ENCODE measurements at regions not wholly inside any gene's neighbourhood (a gene's known extent, or its start where the extent isn't known, plus 50 kb on each side); places are given as distances from the start of the nearest gene placed in this dataset.
A peak's percentile ranks its signal among the peaks of the same experiment; 100 is the strongest.

DNA sequence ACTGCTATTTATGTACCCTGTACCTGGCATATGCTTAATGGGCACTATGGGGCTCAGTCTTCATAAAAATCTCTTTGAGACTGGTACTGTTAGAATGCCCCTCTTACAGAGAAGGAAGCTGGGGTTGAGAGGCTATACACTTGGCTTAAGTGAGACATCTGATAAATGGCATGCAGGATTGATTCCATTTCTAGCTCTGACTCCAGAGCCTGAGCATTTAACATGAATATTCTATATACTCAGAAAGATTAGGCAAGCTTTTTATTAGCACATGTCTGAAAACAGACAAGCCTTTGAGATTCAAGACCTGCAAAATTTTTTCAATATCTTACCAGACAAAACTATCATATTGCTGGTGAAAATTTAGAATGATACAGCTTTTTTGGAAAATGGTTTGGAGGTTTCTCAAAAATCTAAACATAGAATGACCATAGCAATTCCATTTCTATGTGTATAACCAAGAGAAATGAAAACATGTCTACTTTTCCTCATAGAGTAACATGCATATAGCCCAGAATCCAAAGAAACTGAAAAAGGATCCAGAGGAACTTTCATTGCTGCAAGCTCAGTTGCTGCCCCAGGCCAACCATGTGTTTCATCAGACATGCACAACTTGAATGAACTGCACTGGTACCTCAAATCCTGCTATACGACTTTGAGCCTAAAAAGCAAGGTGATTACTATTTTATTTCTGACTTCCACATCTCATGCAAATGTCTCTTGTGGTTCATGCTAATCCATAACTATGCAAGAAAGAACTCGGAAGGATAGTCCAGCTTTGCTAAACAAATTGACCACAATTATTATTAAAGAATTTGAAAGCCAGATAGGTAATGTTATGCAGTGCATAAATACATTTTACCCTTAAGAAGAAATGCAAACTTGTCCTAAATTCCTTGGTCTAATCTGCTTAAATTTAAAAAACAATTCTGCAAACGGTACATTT, 389.0 kb upstream of the GRIA1 start:
- no peak for DNase-seq (ENCODE audit: low spot score)

DNA sequence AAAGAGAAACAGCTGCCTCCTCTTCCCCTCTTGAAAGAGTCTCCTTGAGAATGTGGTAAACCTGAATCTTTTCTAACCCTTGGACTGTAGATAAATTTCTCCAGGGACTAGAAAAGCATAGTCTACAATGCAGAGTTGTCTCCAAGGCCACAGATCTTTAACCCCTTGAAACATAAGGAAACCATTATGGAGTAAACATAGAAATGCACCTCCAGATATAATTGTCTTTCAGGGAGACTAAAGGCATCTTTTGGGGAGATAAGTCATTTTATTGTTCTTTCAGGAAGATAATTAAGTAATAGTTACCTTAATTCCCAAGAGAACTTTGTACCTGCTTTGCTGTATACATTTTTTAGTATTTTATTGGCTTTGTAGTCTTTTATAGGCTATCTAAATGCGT, 373.6 kb upstream of the GRIA1 start:
- no peak for DNase-seq (ENCODE audit: low spot score)

DNA sequence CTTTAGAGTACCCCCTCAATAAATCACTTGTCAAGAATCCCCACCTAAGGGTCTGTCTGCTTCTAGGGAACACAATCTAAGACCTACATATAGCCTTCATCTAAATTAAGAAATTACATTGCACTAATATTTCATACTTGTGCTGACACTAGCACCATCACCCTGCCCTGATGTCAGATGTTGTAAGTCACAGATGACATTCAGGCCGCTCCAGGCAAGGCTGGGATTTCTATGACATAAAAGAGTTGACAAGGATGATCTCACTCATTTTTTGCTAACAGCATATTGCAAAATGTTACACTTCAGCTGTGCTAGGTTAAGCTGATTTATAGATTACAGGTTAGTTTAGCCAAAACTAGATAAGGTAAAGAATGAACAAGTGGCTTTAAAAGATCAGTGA, 372.5 kb upstream of the GRIA1 start:
- no peak for DNase-seq (ENCODE audit: low spot score)

DNA sequence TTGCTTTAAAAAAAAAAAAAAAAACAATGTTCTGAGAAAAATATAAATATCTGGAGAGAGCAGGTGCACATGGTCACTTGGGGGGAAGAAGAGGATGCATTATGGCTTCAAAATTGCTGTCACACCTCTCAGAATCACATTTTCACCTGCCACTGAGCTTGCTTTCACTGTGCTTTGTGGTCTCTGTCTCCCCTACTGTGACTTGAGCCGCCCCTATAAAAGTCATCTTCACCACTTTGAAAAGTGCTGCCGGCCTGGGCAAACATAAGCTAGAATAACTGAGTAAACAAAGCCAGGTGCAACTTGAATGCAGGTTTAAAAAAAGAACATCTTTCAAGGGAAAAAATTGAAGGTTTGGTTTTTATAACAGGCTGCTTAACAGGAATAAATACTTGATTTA, 368.1 kb upstream of the GRIA1 start:
- no peak for DNase-seq (ENCODE audit: low spot score)

DNA sequence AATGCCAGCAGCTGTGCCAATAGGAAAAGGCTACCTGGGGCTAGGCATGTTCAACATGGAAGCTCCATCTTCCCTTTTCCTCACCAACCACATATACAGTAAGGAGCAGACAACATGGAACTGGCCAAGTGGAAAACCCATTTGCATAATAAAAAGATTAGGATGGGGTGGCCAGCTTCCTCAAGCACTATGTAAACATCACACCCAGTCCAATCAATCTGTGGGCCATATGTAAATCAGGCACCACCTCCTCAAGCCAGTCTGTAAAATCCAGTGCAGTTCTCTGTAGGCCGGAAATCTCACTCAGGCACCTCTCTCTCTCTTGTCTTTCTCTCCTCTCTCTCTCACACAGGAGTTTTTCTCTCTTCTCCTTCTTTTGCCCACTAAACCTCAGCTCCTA, 360.2 kb upstream of the GRIA1 start:
- DNase-seq (ENCODE audit: low spot score), result no peak

DNA sequence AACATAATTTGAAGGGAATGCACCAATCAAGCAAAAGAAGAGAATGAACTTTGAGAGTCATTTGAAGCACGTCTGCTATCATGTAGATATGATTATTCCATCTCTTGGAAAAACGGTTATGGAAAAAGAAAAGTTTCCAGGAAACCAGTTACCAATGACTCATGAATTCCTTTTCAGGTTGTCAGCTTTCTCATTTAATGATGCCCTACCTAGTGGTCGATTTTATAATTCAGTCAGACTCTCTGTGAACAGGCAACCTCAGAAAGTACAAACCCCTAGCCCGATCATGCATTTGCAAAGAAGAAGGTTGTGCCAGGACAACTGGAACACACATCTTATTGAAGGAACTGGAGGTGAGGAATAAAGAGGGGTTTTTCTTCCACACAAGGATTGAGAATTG, 355.1 kb upstream of the GRIA1 start:
- DNase-seq (ENCODE audit: low spot score), result peak; percentile 59

DNA sequence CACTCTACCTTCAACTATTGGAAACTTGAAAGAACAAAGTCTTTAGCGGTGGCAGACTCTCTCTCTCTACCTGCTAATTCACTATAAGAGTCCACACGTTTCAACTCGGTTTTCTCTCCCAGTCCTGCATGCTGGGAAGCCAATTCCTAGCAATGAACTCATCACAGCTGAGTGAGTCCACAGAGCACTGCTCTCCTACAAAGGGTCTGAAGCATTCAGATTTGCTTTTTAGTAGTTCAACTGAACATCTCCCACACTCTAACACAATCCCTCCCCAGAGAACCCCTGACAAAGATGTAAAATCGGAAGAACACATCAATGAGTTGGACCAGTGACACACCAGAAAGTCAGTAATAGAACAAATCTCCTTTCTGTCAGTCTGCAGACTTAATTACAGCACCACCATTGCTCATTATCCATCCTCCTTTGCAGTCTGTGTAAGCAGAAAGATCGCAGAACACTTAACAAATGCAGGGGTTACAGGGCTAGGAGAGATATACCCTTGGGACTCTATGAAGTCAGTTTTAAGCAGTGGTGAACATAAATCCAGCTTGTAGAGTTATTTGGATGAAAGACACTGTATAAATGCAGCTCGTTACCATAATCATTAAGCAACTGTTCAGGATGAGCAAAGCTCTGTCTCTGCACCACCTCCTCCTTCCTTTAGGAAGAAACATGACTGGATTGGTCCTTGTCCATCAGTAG, 353.4 kb upstream of the GRIA1 start:
- DNase-seq (ENCODE audit: low spot score), result no peak

DNA sequence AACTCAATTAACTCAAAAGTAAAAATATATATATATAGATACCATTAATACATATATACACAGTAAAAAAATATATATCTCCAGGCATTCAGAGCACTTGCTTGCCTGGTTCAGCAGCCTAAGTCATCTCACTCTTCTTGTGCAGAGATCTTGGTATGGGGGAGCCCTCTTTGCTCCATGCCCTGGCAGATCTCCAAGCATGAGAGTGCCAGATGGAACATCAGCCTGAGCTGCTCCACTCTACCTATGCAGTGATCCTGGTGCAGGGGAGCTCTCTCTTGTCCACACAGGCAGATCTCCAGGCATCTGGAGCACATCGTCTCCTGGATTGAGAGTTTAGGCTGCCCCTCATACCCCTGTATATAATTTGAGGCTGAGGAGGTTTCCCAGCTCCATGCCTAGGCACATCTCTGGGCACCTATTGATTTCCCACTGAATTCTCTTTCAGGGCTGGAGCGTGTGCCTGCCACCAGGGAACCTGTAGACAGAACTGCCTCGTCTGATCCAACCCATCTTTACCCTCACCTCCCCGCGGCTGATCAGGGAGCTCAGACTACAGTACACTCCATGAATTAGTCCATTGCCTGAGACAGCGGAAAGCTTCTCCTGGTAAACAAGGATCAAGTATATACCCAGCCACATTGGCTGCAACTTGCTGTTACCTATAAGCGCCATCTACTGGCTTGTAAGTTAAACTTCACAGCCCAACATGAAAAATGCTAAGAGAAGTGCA, 342.4 kb upstream of the GRIA1 start:
- DNase-seq (ENCODE audit: low spot score), result peak; percentile 70

DNA sequence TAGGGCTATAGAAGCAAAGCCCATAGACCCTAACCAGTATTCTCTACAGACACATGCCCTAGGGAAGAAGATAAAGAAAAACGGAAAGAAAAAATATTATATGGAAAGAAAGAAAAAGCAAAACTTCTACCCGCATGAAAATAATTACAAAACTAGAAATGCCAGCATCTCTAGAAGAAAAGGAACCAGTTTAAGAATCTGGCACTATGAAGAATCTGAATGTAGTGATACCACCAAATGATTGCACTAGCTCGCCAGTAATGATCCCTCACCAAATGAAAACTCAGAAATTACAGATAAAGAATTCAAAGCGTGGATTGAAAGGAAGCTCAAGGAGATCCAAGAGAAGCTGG, 341.9 kb upstream of the GRIA1 start:
- DNase-seq (ENCODE audit: low spot score), result no peak

DNA sequence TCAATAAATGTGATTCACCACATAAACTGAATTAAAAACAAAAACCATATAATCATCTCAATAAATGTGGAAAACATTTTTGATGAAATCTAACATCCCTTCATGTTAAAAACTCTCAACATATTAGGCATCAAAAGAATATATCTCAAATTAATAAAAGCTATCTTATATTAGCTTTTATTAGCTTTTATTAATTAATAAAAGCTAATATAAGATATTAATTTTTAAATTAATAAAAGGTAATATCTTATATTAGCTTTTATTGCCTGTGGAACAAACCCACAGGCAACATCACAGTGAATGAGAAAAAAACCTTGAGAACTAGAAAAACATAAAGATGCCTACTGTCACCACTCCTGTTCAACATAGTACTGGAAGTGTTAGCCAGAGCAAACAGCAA, 338.9 kb upstream of the GRIA1 start:
- DNase-seq (ENCODE audit: low spot score), result no peak

DNA sequence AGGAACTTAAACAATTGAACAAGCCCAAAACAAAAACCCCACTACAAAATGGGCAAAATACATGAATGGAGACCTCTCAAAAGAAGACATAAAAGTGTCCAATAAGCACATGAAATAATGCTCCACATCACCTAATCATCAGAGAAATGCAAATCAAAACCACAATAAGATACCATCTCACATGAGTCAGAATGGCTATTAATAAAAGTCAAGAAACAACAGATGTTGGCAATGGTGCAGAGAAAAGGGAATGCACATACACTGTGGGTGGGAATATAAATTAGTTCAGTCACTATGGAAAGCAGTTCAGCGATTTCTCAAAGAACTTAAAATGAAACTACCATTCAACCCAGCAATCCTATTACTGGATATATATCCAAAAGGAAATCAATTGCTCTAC, 337.4 kb upstream of the GRIA1 start:
- DNase-seq (ENCODE audit: low spot score), result peak; percentile 86

DNA sequence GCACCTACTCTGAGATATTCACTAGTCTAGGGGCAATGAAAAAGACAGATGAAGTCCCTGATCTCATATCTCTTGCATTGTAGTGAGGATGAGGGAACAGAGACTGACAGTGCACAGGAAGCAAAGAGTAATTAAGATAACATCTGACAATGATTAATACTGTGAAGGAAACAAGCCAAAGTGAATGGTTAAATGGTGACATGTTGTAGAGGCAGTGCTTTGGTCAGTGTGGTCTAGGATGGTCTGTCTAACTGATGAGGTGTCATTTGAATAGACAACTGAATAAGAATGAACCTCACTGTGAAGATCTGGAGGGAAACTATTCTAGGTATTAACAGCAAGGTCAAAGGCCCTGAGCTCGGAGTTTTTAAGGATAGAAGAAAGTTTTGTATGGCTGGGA, 333.3 kb upstream of the GRIA1 start:
- peak; percentile 74 for DNase-seq (ENCODE audit: low spot score)

DNA sequence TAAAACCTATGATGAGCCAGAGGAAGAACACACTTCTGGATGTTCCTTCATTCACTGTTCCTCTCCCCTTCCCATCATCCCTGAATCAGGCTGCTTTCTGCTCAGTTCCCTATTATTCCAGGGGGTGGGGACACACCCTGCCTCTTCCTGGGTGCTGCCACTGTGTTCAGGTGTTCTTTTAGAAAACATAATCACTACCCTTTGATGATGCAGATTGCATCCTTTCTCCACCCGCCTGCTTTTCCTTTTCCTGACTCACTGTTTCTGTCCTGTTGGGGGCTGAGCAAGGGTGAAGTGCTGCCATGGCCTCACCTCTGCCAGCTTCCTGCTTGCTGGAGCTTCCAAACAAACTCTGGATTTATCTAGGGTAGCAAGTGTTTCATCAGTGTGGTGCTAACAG, 331.9 kb upstream of the GRIA1 start:
- peak; percentile 41 for DNase-seq (ENCODE audit: low spot score)

DNA sequence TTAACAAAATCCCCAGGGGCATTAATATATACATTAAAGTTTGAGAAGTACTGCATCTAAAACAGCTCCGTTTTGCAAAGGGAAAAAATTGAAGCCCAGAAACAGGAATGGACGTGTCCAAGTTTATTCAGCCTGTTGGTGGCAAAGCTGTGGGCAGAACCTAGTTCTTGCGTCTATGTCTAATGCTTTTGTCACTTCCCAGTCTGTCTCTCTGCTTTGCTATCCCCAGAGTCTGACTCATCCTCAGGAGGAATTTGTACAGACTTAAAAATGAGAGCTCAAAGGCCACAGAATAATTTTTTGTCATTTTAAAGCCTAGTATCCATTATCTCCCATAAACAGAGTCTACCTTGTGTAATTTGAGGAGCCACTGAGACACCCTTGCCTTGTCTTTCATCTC, 330.9 kb upstream of the GRIA1 start:
- DNase-seq (ENCODE audit: low spot score), result peak; percentile 70

DNA sequence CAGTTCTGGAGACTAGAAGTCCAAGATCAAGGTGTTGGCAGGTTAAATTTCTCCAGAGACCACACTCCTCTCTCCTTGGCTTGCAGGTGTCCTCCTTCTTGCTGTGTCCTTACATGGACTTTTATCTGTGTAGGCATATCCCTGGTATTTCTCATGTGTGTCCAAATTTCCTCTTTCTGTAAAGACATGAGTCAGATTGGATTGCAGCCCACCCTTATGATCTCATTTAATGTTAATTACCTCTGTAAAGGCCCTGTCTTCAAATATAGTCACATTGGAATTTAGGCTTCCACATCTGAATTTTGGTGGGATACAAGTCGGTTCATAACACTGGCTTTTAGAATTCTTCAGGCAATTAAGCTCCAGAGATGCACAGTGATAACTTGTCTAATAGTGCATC, 322.2 kb upstream of the GRIA1 start:
- DNase-seq (ENCODE audit: low spot score), result no peak

DNA sequence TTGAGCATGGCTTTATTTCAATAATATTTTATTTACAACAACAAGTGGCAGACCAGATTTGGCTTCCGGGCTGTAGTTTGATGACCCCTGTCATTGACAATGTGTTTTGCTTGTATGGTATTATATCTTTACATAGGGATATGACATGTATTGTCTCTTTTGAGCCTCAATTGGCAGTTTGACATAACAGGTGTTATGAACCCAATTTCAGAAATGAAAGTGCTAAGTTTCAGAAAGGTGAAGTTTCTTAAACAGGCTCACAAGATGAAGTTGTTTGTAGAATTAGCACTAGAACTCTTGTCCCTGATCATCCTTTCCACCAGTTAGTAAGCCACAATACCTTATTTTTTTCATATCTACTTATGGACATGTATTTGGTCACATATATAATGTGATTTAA, 303.0 kb upstream of the GRIA1 start:
- DNase-seq (ENCODE audit: low spot score), result no peak

DNA sequence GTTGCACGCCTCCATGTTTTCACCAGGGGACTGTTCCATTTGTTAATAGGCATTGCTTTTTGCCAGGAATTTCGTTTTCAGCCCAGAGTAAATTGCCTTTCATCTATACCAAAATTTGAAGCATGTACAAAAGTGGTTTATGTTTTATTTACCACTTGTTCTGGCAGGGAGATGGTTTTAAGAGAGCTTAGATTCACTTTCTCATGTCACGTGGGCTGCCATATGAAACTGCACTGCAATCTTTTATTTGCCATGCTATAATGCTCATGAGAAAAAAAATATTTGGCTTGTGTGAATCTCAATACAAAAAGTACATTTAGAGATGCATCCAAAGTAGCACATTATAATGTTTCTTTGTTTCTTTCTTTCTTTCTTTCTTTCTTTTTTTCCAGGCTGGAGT, 284.1 kb upstream of the GRIA1 start:
- DNase-seq (ENCODE audit: low spot score), result no peak

DNA sequence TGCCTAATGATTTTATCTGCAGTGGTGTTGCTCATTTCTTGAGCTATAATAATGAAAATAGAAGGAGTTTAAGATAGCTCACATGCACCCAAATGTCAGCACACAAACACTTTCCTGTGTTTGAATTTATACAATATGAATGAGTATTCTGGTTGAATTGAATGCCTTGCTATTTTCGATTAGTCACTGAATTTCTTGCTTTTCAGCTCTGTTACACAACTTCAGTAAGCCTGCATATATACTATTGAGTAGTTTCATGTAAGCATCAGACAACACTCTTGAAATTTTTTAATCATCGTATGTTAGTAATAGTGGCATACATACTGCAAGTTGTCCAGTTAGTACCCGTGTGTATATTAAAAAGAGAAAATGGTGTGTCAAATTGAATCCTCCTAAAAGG, 281.5 kb upstream of the GRIA1 start:
- DNase-seq (ENCODE audit: low spot score), result no peak

DNA sequence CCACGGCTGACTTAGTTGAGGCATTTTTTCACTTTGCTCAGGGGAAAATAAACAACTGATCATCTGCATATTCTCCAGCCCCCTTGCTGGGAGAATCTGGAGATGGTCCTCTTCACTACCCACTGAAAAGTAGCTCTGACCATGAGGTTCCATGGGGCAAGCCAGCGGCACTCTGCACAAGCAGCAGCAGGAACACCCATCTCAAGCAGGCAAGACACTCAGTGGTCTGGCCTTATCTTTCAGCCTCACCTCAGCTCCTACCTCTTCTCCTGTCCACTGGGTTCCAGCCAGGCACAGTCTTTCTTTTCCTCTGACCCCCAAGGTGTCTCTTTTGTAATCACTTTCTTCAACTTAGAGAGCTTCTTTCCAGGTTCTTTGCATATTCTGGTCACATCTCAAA, 280.8 kb upstream of the GRIA1 start:
- DNase-seq (ENCODE audit: low spot score), result no peak

DNA sequence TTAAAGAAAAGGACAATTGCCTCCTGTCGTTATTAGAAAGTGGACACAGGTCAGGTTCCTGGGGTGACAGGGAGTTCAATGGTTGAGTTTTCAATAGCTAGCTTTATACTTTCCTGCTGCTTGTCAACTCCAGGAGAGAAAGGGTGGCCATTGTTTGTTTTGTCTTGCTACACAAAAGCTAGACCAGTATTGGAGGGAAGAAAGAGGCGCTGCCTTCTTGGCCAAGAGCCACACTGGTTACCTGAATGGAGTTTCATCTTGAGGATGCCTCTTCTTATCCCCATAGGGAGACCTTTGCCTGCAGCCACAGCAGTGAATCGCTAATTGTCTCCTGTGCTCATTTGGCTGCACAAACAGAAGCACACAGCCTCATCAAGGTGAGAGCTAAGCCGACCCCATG, 279.4 kb upstream of the GRIA1 start:
- no peak for DNase-seq (ENCODE audit: low spot score)

DNA sequence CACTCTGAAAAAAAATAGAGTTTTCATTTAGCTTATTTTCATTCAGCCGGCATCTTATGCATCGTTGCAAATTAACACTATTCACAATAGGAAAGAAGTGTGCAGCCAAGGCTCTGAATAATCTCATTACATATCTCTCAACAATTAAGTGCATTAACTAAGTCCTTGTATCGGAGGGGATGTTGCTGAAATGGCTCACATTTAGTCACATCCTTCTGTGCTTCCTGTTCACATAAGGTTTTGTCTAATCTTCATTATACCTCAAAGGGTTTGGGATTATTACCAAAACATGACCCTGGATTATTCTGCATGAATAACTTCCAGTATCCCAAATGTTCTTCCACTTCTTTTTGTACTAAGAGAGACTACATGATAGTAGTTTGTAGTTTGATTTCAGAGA, 278.0 kb upstream of the GRIA1 start:
- DNase-seq (ENCODE audit: low spot score), result no peak

DNA sequence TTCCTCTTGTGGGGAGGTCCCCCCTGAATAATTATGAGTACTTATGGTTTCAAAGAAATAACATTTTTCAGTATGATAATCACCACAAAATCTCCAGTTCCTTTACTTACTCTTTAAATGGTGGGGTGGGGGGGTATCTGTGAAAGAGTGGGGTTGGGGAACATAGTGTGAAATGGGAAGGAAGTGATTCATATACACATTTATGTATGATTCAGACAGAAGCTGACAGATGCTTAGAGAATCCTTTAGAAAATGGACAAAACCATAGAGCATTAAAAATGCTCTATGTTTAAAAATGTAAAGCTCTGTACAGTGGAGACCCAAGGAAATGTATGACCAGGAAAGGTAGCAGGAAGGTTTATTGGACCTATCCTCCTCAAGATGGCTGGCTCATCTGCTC, 267.5 kb upstream of the GRIA1 start:
- peak; percentile 57 for DNase-seq (ENCODE audit: low spot score)

DNA sequence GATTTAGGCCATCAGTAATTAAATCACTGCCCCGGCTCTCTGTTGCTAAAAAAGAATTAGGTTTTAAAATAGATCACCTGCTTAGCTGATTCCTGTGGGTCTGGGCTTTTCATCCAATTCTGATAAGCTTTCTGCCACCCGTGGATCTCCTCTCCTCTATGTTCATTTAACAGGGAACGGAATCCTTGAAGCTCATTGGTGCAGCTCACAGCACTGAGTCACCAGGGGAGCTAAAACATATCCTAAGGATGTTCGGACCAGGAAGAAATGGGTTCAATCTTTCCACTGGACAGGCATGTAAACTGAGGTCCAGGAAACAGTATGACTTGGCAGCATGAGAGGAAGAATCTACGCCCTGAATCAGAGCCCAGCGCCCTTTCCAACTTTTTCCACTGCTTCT, 267.1 kb upstream of the GRIA1 start:
- DNase-seq (ENCODE audit: low spot score), result peak; percentile 16

All from A172 (cell line).